ENCODE measurements at regions not wholly inside any gene's neighbourhood (a gene's known extent, or its start where the extent isn't known, plus 50 kb on each side); places are given as distances from the start of the nearest gene placed in this dataset.

- Histone ChIP-seq H3K36me3 (no peaks in the 10 kb centered on the region), H3K27me3 (no peaks in the 10 kb centered on the region), H3K9me3 (no peaks in the 10 kb centered on the region), H3K4me3 (no peak overlapping the region), H3K27ac (no peak overlapping the region), H3K4me1 (peaks cover 23 to 34% (median 29%) of the 10 kb centered on the region in 4 donors)
- ATAC-seq (ENCODE audit: low FRiP score in 2 of 2): no peak
- DNase-seq: no peak
- no peak for TF ChIP-seq POLR2A (IDR thresholded peaks at IDR 0.05)
- no peak for TF ChIP-seq POLR2AphosphoS5 (IDR thresholded peaks at IDR 0.05)
- no peak for TF ChIP-seq CTCF (IDR thresholded peaks at IDR 0.05)
- no peak for TF ChIP-seq EP300 (IDR thresholded peaks at IDR 0.05)
- WGBS, 2 donors: 85 to 87% methylated on average over 3 of the region's 3 CpGs
Measured at GRCh38 chr1:198927129-198927528, 288.3 kb downstream of the PTPRC start.

- no peaks in the 10 kb centered on the region for H3K36me3 ChIP-seq
- H3K4me3 ChIP-seq: peak overlapping the region in 1 of 4 donors; percentile 37
- no peaks in the 10 kb centered on the region for H3K9me3 ChIP-seq
- DNase-seq (no peak), ATAC-seq (ENCODE audit: low FRiP score in 2 of 2) (no peak)
- WGBS, 2 donors: 33 to 35% methylated on average over 4 of the region's 4 CpGs
- peaks cover 33 to 43% (median 35%) of the 10 kb centered on the region in 4 donors for H3K4me1 ChIP-seq
- TF ChIP-seq POLR2AphosphoS5 (IDR thresholded peaks at IDR 0.05) (no peak), POLR2A (IDR thresholded peaks at IDR 0.05) (no peak), EP300 (IDR thresholded peaks at IDR 0.05) (no peak), CTCF (IDR thresholded peaks at IDR 0.05) (no peak)
- H3K27ac ChIP-seq: peak overlapping the region; percentile 73 to 91 (median 80)
- H3K27me3 ChIP-seq: no peaks in the 10 kb centered on the region
Measured at GRCh38 chr1:198929111-198929604, 290.3 kb downstream of the PTPRC start.

- H3K36me3 ChIP-seq: no peaks in the 10 kb centered on the region
- H3K4me3 ChIP-seq: peak overlapping the region in 3 of 4 donors; percentile 18 to 37 (median 33)
- TF ChIP-seq EP300 (IDR thresholded peaks at IDR 0.05) (no peak), POLR2AphosphoS5 (IDR thresholded peaks at IDR 0.05) (no peak), POLR2A (IDR thresholded peaks at IDR 0.05) (peak in 2 of 4 donors; percentile 22 to 56)
- no peaks in the 10 kb centered on the region for H3K27me3 ChIP-seq
- peak overlapping the region; percentile 73 to 91 (median 80) for H3K27ac ChIP-seq
- peak; percentile 81 to 86 for ATAC-seq (ENCODE audit: low FRiP score in 2 of 2)
- H3K4me1 ChIP-seq: peaks cover 33 to 46% (median 38%) of the 10 kb centered on the region in 4 donors
- H3K9me3 ChIP-seq: no peaks in the 10 kb centered on the region
- peak in 1 of 2 donors; percentile 25 for DNase-seq
- WGBS, 2 donors: 12 to 14% methylated on average over 9 of the region's 9 CpGs
Measured at GRCh38 chr1:198929961-198930599, 291.2 kb downstream of the PTPRC start.

GRCh38 chr1:198932351-198932991, 293.6 kb downstream of the PTPRC start:
- H3K9me3 ChIP-seq: no peaks in the 10 kb centered on the region
- peaks cover 33 to 46% (median 38%) of the 10 kb centered on the region in 4 donors for H3K4me1 ChIP-seq
- H3K27me3 ChIP-seq: no peaks in the 10 kb centered on the region
- TF ChIP-seq EP300 (IDR thresholded peaks at IDR 0.05): no peak
- TF ChIP-seq POLR2AphosphoS5 (IDR thresholded peaks at IDR 0.05): no peak
- TF ChIP-seq CTCF (IDR thresholded peaks at IDR 0.05): no peak
- TF ChIP-seq POLR2A (IDR thresholded peaks at IDR 0.05): no peak
- no peaks in the 10 kb centered on the region for H3K36me3 ChIP-seq
- ATAC-seq (ENCODE audit: low FRiP score in 2 of 2) (no peak), DNase-seq (peak in 1 of 2 donors; percentile 34)
- H3K4me3 ChIP-seq: peak overlapping the region in 3 of 4 donors; percentile 7 to 59 (median 53)
- 24 to 33% methylated on average over 6 of the region's 6 CpGs for WGBS, 2 donors
- peak overlapping the region; percentile 44 to 91 (median 85) for H3K27ac ChIP-seq

GRCh38 chr1:198933515-198934222, 294.8 kb downstream of the PTPRC start:
- DNase-seq (no peak), ATAC-seq (ENCODE audit: low FRiP score in 2 of 2) (no peak)
- peaks cover 27 to 45% (median 37%) of the 10 kb centered on the region in 4 donors for H3K4me1 ChIP-seq
- no peaks in the 10 kb centered on the region for H3K36me3 ChIP-seq
- 33% methylated on average over 5 of the region's 5 CpGs for WGBS, 2 donors
- no peaks in the 10 kb centered on the region for H3K27me3 ChIP-seq
- H3K9me3 ChIP-seq: no peaks in the 10 kb centered on the region
- peak overlapping the region; percentile 73 to 91 (median 85) for H3K27ac ChIP-seq
- peak overlapping the region in 3 of 4 donors; percentile 53 to 59 (median 59) for H3K4me3 ChIP-seq
- TF ChIP-seq POLR2AphosphoS5 (IDR thresholded peaks at IDR 0.05) (no peak), CTCF (IDR thresholded peaks at IDR 0.05) (no peak), EP300 (IDR thresholded peaks at IDR 0.05) (no peak), POLR2A (IDR thresholded peaks at IDR 0.05) (no peak)

All from upper lobe of left lung (tissue), 6 donors.